GM13977 (cell line): ENCODE measurements at regions not wholly inside any gene's neighbourhood (a gene's known extent, or its start where the extent isn't known, plus 50 kb on each side); places are given as distances from the start of the nearest gene placed in this dataset.

Experiments
- DNase-seq: peaks from one replicate; pipeline ENCODE4 v3.0.0; 2012; ENCODE audit warnings: low spot score
- CTCF ChIP-seq: IDR thresholded peaks from 2 replicates; pipeline ENCODE4 v1.5.1; 2012; ENCODE audit warnings: mild to moderate bottlenecking, control low read depth; ENCODE audit not compliant: insufficient read depth; ENCODE audit errors: extremely low read depth, missing control alignments
- in situ Hi-C: fragments of 300-500 bp; cut with MboI; formaldehyde crosslinking; loops from one replicate; pipeline ENCODE4 v1.12.0; 2022; ENCODE audit warnings: low sequenced_read_pairs, low pct_unique_long_range_greater_than_20kb, mixed read lengths, inconsistent platforms; ENCODE audit not compliant: unreplicated experiment

GRCh38 chr7:15972862-15973275, 286.4 kb upstream of the MEOX2 start:
- in situ Hi-C loops: no loop called here
- TF ChIP-seq CTCF: no peak
- DNase-seq: no peak

GRCh38 chr7:15967551-15967950, 281.1 kb upstream of the MEOX2 start:
- TF ChIP-seq CTCF: no peak
- in situ Hi-C loops: no loop called here
- DNase-seq: no peak

GRCh38 chr7:15967121-15967520, 280.6 kb upstream of the MEOX2 start:
- in situ Hi-C loops: no loop called here
- DNase-seq: no peak
- TF ChIP-seq CTCF: no peak

- no peak for TF ChIP-seq CTCF
- in situ Hi-C loops: no loop called here
- no peak for DNase-seq
Observed at GRCh38 chr7:15963206-15963605, 276.7 kb upstream of the MEOX2 start.

GRCh38 chr7:15954671-15955354, 268.3 kb upstream of the MEOX2 start:
- in situ Hi-C loops: no loop called here
- TF ChIP-seq CTCF: no peak
- no peak for DNase-seq

- in situ Hi-C loops: no loop called here
- no peak for TF ChIP-seq CTCF
- no peak for DNase-seq
Observed at GRCh38 chr7:15950299-15950698, 263.8 kb upstream of the MEOX2 start.
